Esophagus (tissue), 2 donors: ENCODE measurements at regions not wholly inside any gene's neighbourhood (a gene's known extent, or its start where the extent isn't known, plus 50 kb on each side); places are given as distances from the start of the nearest gene placed in this dataset.

Experiments
- H3K27ac ChIP-seq, 2 donors: one replicate each; pipeline ENCODE4 v1.5.1; 2013; ENCODE audit warnings: low read depth in 2 of 2, mild to moderate bottlenecking in 2 of 2, inconsistent platforms in 1 of 2, low read length in 1 of 2, moderate library complexity in 1 of 2
- H3K27me3 ChIP-seq, 2 donors: one replicate each; pipeline ENCODE4 v1.6.1; 2013; ENCODE audit warnings: low read length in 2 of 2, control low read depth in 1 of 2, mild to moderate bottlenecking in 1 of 2; ENCODE audit not compliant: insufficient read depth in 2 of 2, control insufficient read depth in 1 of 2
- H3K36me3 ChIP-seq, 2 donors: one replicate each; pipeline ENCODE4 v1.6.1; 2013; ENCODE audit warnings: low read length in 1 of 2; ENCODE audit not compliant: control insufficient read depth in 2 of 2, insufficient read depth in 2 of 2
- H3K4me1 ChIP-seq, 2 donors: one replicate each; pipeline ENCODE4 v1.6.1; 2013; ENCODE audit warnings: low read length in 1 of 2; ENCODE audit not compliant: control insufficient read depth in 2 of 2, insufficient read depth in 2 of 2
- H3K4me3 ChIP-seq, 2 donors: one replicate each; pipeline ENCODE4 v1.5.1; 2013; ENCODE audit warnings: low read length in 2 of 2, mild to moderate bottlenecking in 2 of 2, low read depth in 1 of 2, moderate library complexity in 1 of 2
- H3K9me3 ChIP-seq, 2 donors: one replicate each; pipeline ENCODE4 v1.6.1; 2013; ENCODE audit warnings: mild to moderate bottlenecking in 2 of 2, low read depth in 1 of 2, low read length in 1 of 2, moderate library complexity in 1 of 2; ENCODE audit not compliant: control insufficient read depth in 2 of 2, insufficient read depth in 1 of 2
- WGBS, 2 donors: extraction: QIAGEN DNeasy Blood & Tissue Kit; methylation state at CpG; one replicate each; pipeline ENCODE4 v1.1.7; 2013; 5-methylcytosine and 5-hydroxymethylcytosine counted together
- donor health status: healthy with polysubstance abuse.
- donor health status: Bipolar disorder and iron deficiency.

GRCh38 chr3:162489853-162490252 is 993.2 kb downstream of the OTOL1 start:
- 84 to 87% methylated on average over 2 of the region's 2 CpGs for WGBS, 2 donors
- H3K36me3 ChIP-seq, result no peaks in the 10 kb centered on the region
- H3K27ac ChIP-seq, result no peak overlapping the region
- H3K9me3 ChIP-seq, result no peaks in the 10 kb centered on the region
- no peak overlapping the region for H3K4me3 ChIP-seq
- H3K4me1 ChIP-seq, result no peaks in the 10 kb centered on the region
- no peaks in the 10 kb centered on the region for H3K27me3 ChIP-seq

- WGBS, 2 donors, result 40 to 45% methylated on average over 1 of the region's 1 CpG
- H3K4me3 ChIP-seq, result no peak overlapping the region
- no peak overlapping the region for H3K27ac ChIP-seq
These were observed 995.3 kb downstream of the OTOL1 start for GRCh38 chr3:162491952-162492351.

GRCh38 chr3:162492446-162493081 is 996.0 kb downstream of the OTOL1 start:
- H3K27me3 ChIP-seq, result no peaks in the 10 kb centered on the region
- no peak overlapping the region for H3K4me3 ChIP-seq
- no peak overlapping the region for H3K27ac ChIP-seq
- 41 to 51% methylated on average over 4 of the region's 4 CpGs for WGBS, 2 donors
- no peaks in the 10 kb centered on the region for H3K36me3 ChIP-seq
- H3K4me1 ChIP-seq, result no peaks in the 10 kb centered on the region
- H3K9me3 ChIP-seq, result peaks cover 0 to 3% of the 10 kb centered on the region in 2 donors

More at GRCh38 chr3:162491952-162492351, 995.3 kb downstream of the OTOL1 start:
- Histone ChIP-seq H3K27me3 (no peaks in the 10 kb centered on the region), H3K4me1 (no peaks in the 10 kb centered on the region), H3K9me3 (peaks cover 0 to 3% of the 10 kb centered on the region in 2 donors), H3K36me3 (no peaks in the 10 kb centered on the region)

GRCh38 chr3:162498626-162499025 is 1002.0 kb downstream of the OTOL1 start:
- H3K4me3 ChIP-seq, result no peak overlapping the region
- H3K4me1 ChIP-seq, result no peaks in the 10 kb centered on the region
- no peaks in the 10 kb centered on the region for H3K27me3 ChIP-seq
- H3K36me3 ChIP-seq, result no peaks in the 10 kb centered on the region
- H3K9me3 ChIP-seq, result peaks cover 0 to 3% of the 10 kb centered on the region in 2 donors
- 41 to 46% methylated on average over 2 of the region's 2 CpGs for WGBS, 2 donors
- H3K27ac ChIP-seq, result no peak overlapping the region

GRCh38 chr3:162507397-162507796 is 1010.8 kb downstream of the OTOL1 start:
- Histone ChIP-seq H3K9me3 (no peaks in the 10 kb centered on the region), H3K27ac (no peak overlapping the region), H3K27me3 (no peaks in the 10 kb centered on the region), H3K4me3 (no peak overlapping the region), H3K4me1 (no peaks in the 10 kb centered on the region), H3K36me3 (no peaks in the 10 kb centered on the region)
- WGBS, 2 donors, result 79 to 87% methylated on average over 1 of the region's 1 CpG

- WGBS, 2 donors, result 57 to 70% methylated on average over 2 of the region's 2 CpGs
These were observed 1015.9 kb downstream of the OTOL1 start for GRCh38 chr3:162512488-162512887.

GRCh38 chr3:162517110-162517509 is 1020.5 kb downstream of the OTOL1 start:
- Histone ChIP-seq H3K4me1 (no peaks in the 10 kb centered on the region), H3K9me3 (no peaks in the 10 kb centered on the region)

More at GRCh38 chr3:162512488-162512887, 1015.9 kb downstream of the OTOL1 start:
- Histone ChIP-seq H3K4me3 (no peak overlapping the region), H3K4me1 (no peaks in the 10 kb centered on the region), H3K27me3 (no peaks in the 10 kb centered on the region), H3K36me3 (no peaks in the 10 kb centered on the region), H3K27ac (no peak overlapping the region), H3K9me3 (no peaks in the 10 kb centered on the region)

GRCh38 chr3:162521669-162522068 is 1025.1 kb downstream of the OTOL1 start:
- H3K27me3 ChIP-seq, result no peaks in the 10 kb centered on the region
- H3K4me3 ChIP-seq, result no peak overlapping the region
- H3K9me3 ChIP-seq, result no peaks in the 10 kb centered on the region
- WGBS, 2 donors, result 92% methylated on average over 2 of the region's 2 CpGs
- H3K36me3 ChIP-seq, result no peaks in the 10 kb centered on the region
- H3K4me1 ChIP-seq, result no peaks in the 10 kb centered on the region
- H3K27ac ChIP-seq, result no peak overlapping the region

More at GRCh38 chr3:162517110-162517509, 1020.5 kb downstream of the OTOL1 start:
- Histone ChIP-seq H3K27ac (no peak overlapping the region), H3K36me3 (no peaks in the 10 kb centered on the region), H3K4me3 (no peak overlapping the region), H3K27me3 (no peaks in the 10 kb centered on the region)

- Histone ChIP-seq H3K27me3 (no peaks in the 10 kb centered on the region), H3K4me1 (no peaks in the 10 kb centered on the region), H3K4me3 (no peak overlapping the region), H3K27ac (no peak overlapping the region), H3K9me3 (no peaks in the 10 kb centered on the region), H3K36me3 (no peaks in the 10 kb centered on the region)
- 30 to 37% methylated on average over 2 of the region's 2 CpGs for WGBS, 2 donors
These were observed 1028.6 kb downstream of the OTOL1 start for GRCh38 chr3:162525066-162525742.

- Histone ChIP-seq H3K27me3 (no peaks in the 10 kb centered on the region), H3K4me3 (no peak overlapping the region), H3K4me1 (no peaks in the 10 kb centered on the region), H3K27ac (no peak overlapping the region), H3K36me3 (no peaks in the 10 kb centered on the region), H3K9me3 (no peaks in the 10 kb centered on the region)
- 61 to 69% methylated on average over 4 of the region's 4 CpGs for WGBS, 2 donors
These were observed 1029.2 kb downstream of the OTOL1 start for GRCh38 chr3:162525771-162526170.
